HEK293 (cell line): ENCODE measurements at regions not wholly inside any gene's neighbourhood (a gene's known extent, or its start where the extent isn't known, plus 50 kb on each side); places are given as distances from the start of the nearest gene placed in this dataset.
"Not testable (repeated sequence)": the region's sequence is repeated elsewhere in the genome, so short reads cannot be mapped to it uniquely, and the experiment has no call there.

ENCODE experiments used
- CTCF ChIA-PET: fragments of 350-600 bp; formaldehyde crosslinking; extraction: SDS; loops from one replicate; lab custom pipeline; 2021; ENCODE audit warnings: antibody characterized with exemption; lab: Yijun Ruan, JAX
- POLR2A ChIA-PET: fragments of 300-600 bp; formaldehyde crosslinking; extraction: SDS; loops from one replicate; lab custom pipeline; 2020; ENCODE audit warnings: antibody characterized with exemption, inconsistent platforms; lab: Yijun Ruan, JAX
- H3K27ac ChIP-seq: fragments of 200-500 bp; sonication (Bioruptor generic); 2 replicates; pipeline ENCODE4 v1.5.1; 2014; ENCODE audit warnings: low read depth, low read length, control low read depth, inconsistent platforms; ENCODE audit errors: extremely low read depth
- H3K36me3 ChIP-seq, 2 experiments: fragments of 200-500 bp in 1 of 2; sonication (Bioruptor generic) in 1 of 2; 1 replicate in 1 of 2; 2 replicates in 1 of 2; pipeline ENCODE4 v1.5.1; 2014 to 2017; ENCODE audit warnings: inconsistent platforms in 2 of 2, low read length in 2 of 2; ENCODE audit not compliant: control insufficient read depth in 2 of 2, insufficient read depth in 1 of 2
- H3K4me1 ChIP-seq: fragments of 200-500 bp; sonication (Bioruptor generic); 2 replicates; pipeline ENCODE4 v1.5.1; 2014; ENCODE audit warnings: mild to moderate bottlenecking, low read length, inconsistent platforms; ENCODE audit not compliant: control insufficient read depth, insufficient read depth
- H3K4me3 ChIP-seq: 2 replicates; pipeline ENCODE4 v1.5.1; 2011; ENCODE audit warnings: low read depth, mild to moderate bottlenecking, control low read depth, low read length, moderate library complexity
- H3K9me3 ChIP-seq: fragments of 200-500 bp; sonication (Bioruptor generic); 2 replicates; pipeline ENCODE4 v1.5.1; 2014; ENCODE audit warnings: low read depth, low read length, inconsistent platforms; ENCODE audit not compliant: control insufficient read depth, insufficient read depth
- ZBTB26 ChIP-seq: fragments of 450-650 bp; formaldehyde crosslinking; optimal IDR thresholded peaks from 2 replicates; pipeline ENCODE3; 2016; ENCODE audit warnings: missing biosample characterization, mild to moderate bottlenecking, missing genetic modification characterization

- CTCF ChIA-PET, H3K36me3 ChIP-seq, H3K27ac ChIP-seq, H3K9me3 ChIP-seq, POLR2A ChIA-PET, H3K4me1 ChIP-seq, H3K4me3 ChIP-seq: not testable (repeated sequence)
These were observed 183.7 kb upstream of the AKAP13 start for GRCh38 chr15:85196697-85197096.

GRCh38 chr15:85197582-85197981 lies 182.8 kb upstream of the AKAP13 start:
- H3K4me1 ChIP-seq, H3K9me3 ChIP-seq, CTCF ChIA-PET, POLR2A ChIA-PET, H3K27ac ChIP-seq, H3K36me3 ChIP-seq, H3K4me3 ChIP-seq: not testable (repeated sequence)

- POLR2A ChIA-PET, CTCF ChIA-PET, H3K4me3 ChIP-seq, H3K4me1 ChIP-seq, H3K9me3 ChIP-seq, H3K36me3 ChIP-seq, H3K27ac ChIP-seq: not testable (repeated sequence)
These were observed 182.0 kb upstream of the AKAP13 start for GRCh38 chr15:85198432-85198831.

GRCh38 chr15:85200215-85200614 lies 180.2 kb upstream of the AKAP13 start:
- POLR2A ChIA-PET, H3K36me3 ChIP-seq, H3K4me3 ChIP-seq, H3K9me3 ChIP-seq, H3K27ac ChIP-seq, H3K4me1 ChIP-seq, CTCF ChIA-PET: not testable (repeated sequence)

GRCh38 chr15:85201118-85201793 lies 179.1 kb upstream of the AKAP13 start:
- H3K4me1 ChIP-seq, CTCF ChIA-PET, POLR2A ChIA-PET, H3K4me3 ChIP-seq, H3K36me3 ChIP-seq, H3K27ac ChIP-seq, H3K9me3 ChIP-seq: not testable (repeated sequence)

- H3K36me3 ChIP-seq, H3K4me3 ChIP-seq, H3K4me1 ChIP-seq, H3K9me3 ChIP-seq, POLR2A ChIA-PET, CTCF ChIA-PET, H3K27ac ChIP-seq: not testable (repeated sequence)
These were observed 175.9 kb upstream of the AKAP13 start for GRCh38 chr15:85204481-85204880.

GRCh38 chr15:85233791-85234325 lies 146.5 kb upstream of the AKAP13 start:
- peak overlapping the region; percentile 38 for H3K4me3 ChIP-seq
- H3K27ac ChIP-seq, H3K36me3 ChIP-seq, H3K9me3 ChIP-seq, CTCF ChIA-PET, POLR2A ChIA-PET, H3K4me1 ChIP-seq: not testable (repeated sequence)
- TF ChIP-seq ZBTB26, result peak; percentile 55

GRCh38 chr15:85234450-85235196 lies 145.8 kb upstream of the AKAP13 start:
- H3K36me3 ChIP-seq, H3K9me3 ChIP-seq, H3K4me1 ChIP-seq, CTCF ChIA-PET, POLR2A ChIA-PET, H3K27ac ChIP-seq: not testable (repeated sequence)
- peak overlapping the region; percentile 23; the same call in 1 of the 2 replicates for H3K4me3 ChIP-seq

- CTCF ChIA-PET, H3K9me3 ChIP-seq, H3K4me1 ChIP-seq, H3K36me3 ChIP-seq, H3K27ac ChIP-seq, POLR2A ChIA-PET, H3K4me3 ChIP-seq: not testable (repeated sequence)
These were observed 136.3 kb upstream of the AKAP13 start for GRCh38 chr15:85244056-85244455.
